Ascending aorta (tissue), 2 donors: ENCODE measurements at regions not wholly inside any gene's neighbourhood (a gene's known extent, or its start where the extent isn't known, plus 50 kb on each side); places are given as distances from the start of the nearest gene placed in this dataset.

ENCODE experiments used
- DNase-seq, 2 donors: peaks; one replicate each; pipeline ENCODE4 v3.0.0-alpha.2; 2019; ENCODE audit warnings: low spot score in 2 of 2
- H3K27ac ChIP-seq, 2 donors: fragments of 200-600 bp; sonication (generic); one replicate each; pipeline ENCODE4 v1.5.1; 2016 to 2017; ENCODE audit warnings: mild to moderate bottlenecking in 1 of 2
- H3K27me3 ChIP-seq: fragments of 200-600 bp; sonication (generic); one replicate; pipeline ENCODE4 v1.5.1; 2017
- H3K36me3 ChIP-seq, 2 donors: fragments of 200-600 bp; sonication (generic); one replicate each; pipeline ENCODE4 v1.5.1; 2016
- H3K4me1 ChIP-seq, 2 donors: fragments of 200-600 bp; sonication (generic); one replicate each; pipeline ENCODE4 v1.5.1; 2016 to 2017; ENCODE audit warnings: mild to moderate bottlenecking in 1 of 2
- H3K4me3 ChIP-seq, 2 donors: fragments of 200-600 bp; sonication (generic); one replicate each; pipeline ENCODE4 v1.5.1; 2016 to 2017; ENCODE audit warnings: mild to moderate bottlenecking in 1 of 2
- H3K9me3 ChIP-seq, 2 donors: fragments of 200-600 bp; sonication (generic); one replicate each; pipeline ENCODE4 v1.5.1; 2016
- CTCF ChIP-seq, 3 experiments: fragments of 200-600 bp in 2 of 3; fragments of 450-650 bp in 1 of 3; sonication (generic) in 2 of 3; IDR thresholded peaks; one replicate each; pipeline ENCODE4 v1.5.1; 2016 to 2019; ENCODE audit warnings: antibody characterized with exemption in 3 of 3, mild to moderate bottlenecking in 1 of 3, moderate library complexity in 1 of 3
- intact Hi-C: fragments of 100-400 bp; cut with DNase I; formaldehyde crosslinking; loops from one replicate; pipeline ENCODE4 v1.15.1; 2023

GRCh38 chr7:81036057-81036456 is 117.2 kb upstream of the SEMA3C start:
- no peaks in the 10 kb centered on the region for H3K9me3 ChIP-seq
- intact Hi-C loops = no loop called here
- no peak for DNase-seq

GRCh38 chr7:81031996-81032395 is 113.1 kb upstream of the SEMA3C start:
- Histone ChIP-seq H3K27me3 (no peaks in the 10 kb centered on the region), H3K4me1 (no peaks in the 10 kb centered on the region), H3K4me3 (no peak overlapping the region), H3K36me3 (no peaks in the 10 kb centered on the region), H3K9me3 (no peaks in the 10 kb centered on the region), H3K27ac (no peak overlapping the region)
- intact Hi-C loops = no loop called here
- no peak for DNase-seq
- TF ChIP-seq CTCF (IDR thresholded peaks at IDR 0.05) = no peak

More at GRCh38 chr7:81036057-81036456, 117.2 kb upstream of the SEMA3C start:
- no peaks in the 10 kb centered on the region for H3K27me3 ChIP-seq
- no peak for TF ChIP-seq CTCF (IDR thresholded peaks at IDR 0.05)
- H3K4me3 ChIP-seq = no peak overlapping the region
- no peak overlapping the region for H3K27ac ChIP-seq
- no peaks in the 10 kb centered on the region for H3K4me1 ChIP-seq
- no peaks in the 10 kb centered on the region for H3K36me3 ChIP-seq

- no peaks in the 10 kb centered on the region for H3K9me3 ChIP-seq
- H3K27ac ChIP-seq = no peak overlapping the region
- no peaks in the 10 kb centered on the region for H3K36me3 ChIP-seq
- H3K4me3 ChIP-seq = no peak overlapping the region
- intact Hi-C loops = no loop called here
- DNase-seq = no peak
- H3K4me1 ChIP-seq = no peaks in the 10 kb centered on the region
- no peak for TF ChIP-seq CTCF (IDR thresholded peaks at IDR 0.05)
- H3K27me3 ChIP-seq = no peaks in the 10 kb centered on the region
These were observed 112.4 kb upstream of the SEMA3C start for GRCh38 chr7:81031243-81031642.

- TF ChIP-seq CTCF (IDR thresholded peaks at IDR 0.05) = no peak
- intact Hi-C loops = no loop called here
- no peaks in the 10 kb centered on the region for H3K36me3 ChIP-seq
- no peaks in the 10 kb centered on the region for H3K9me3 ChIP-seq
- H3K4me3 ChIP-seq = no peak overlapping the region
- no peak overlapping the region for H3K27ac ChIP-seq
- no peaks in the 10 kb centered on the region for H3K4me1 ChIP-seq
- DNase-seq = no peak
- no peaks in the 10 kb centered on the region for H3K27me3 ChIP-seq
These were observed 111.6 kb upstream of the SEMA3C start for GRCh38 chr7:81030472-81030871.

DNA sequence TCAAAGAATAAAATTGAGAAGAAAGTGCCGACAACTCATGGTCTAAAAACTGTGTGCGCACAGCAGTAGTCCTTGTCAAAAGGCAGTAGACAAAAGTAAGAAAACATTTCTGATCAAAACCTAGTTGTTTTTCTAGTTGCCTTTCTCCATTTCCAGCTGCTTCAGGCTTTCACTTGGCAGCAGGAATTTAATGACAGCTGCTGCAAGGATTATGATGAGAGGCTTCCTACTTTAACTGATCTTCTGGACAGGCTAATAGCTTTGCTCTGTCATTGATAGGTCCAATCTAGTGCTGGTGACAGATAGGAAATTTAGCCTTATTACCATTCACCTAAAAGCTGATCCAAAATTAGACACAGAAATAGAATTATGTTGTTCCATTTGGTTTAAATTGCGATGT is 110.7 kb upstream of the SEMA3C start:
- TF ChIP-seq CTCF (IDR thresholded peaks at IDR 0.05) = no peak
- Histone ChIP-seq H3K36me3 (no peaks in the 10 kb centered on the region), H3K4me1 (no peaks in the 10 kb centered on the region), H3K27me3 (no peaks in the 10 kb centered on the region), H3K4me3 (no peak overlapping the region), H3K27ac (no peak overlapping the region), H3K9me3 (no peaks in the 10 kb centered on the region)
- no peak for DNase-seq
- intact Hi-C loops = no loop called here

- no peaks in the 10 kb centered on the region for H3K27me3 ChIP-seq
- DNase-seq = no peak
- TF ChIP-seq CTCF (IDR thresholded peaks at IDR 0.05) = no peak
- no peaks in the 10 kb centered on the region for H3K36me3 ChIP-seq
- intact Hi-C loops = no loop called here
- no peaks in the 10 kb centered on the region for H3K9me3 ChIP-seq
- no peak overlapping the region for H3K4me3 ChIP-seq
- H3K27ac ChIP-seq = no peak overlapping the region
- no peaks in the 10 kb centered on the region for H3K4me1 ChIP-seq
These were observed 106.5 kb upstream of the SEMA3C start for GRCh38 chr7:81025360-81025759.
